H1 (cell line): ENCODE measurements at regions not wholly inside any gene's neighbourhood (a gene's known extent, or its start where the extent isn't known, plus 50 kb on each side); places are given as distances from the start of the nearest gene placed in this dataset.

ENCODE experiments used
- CTCF ChIA-PET: fragments of 300-600 bp; sonication (Branson Sonifier 250); formaldehyde crosslinking; loops from one replicate; lab custom pipeline; 2021; ENCODE audit not compliant: partially characterized antibody; lab: Charles Lee
- POLR2A ChIA-PET: fragments of 300-600 bp; sonication (Branson Sonifier 250); formaldehyde crosslinking; loops from one replicate; lab custom pipeline; 2021; ENCODE audit warnings: inconsistent platforms; ENCODE audit not compliant: partially characterized antibody; lab: Charles Lee
- DNase-seq, 2 experiments: peaks; one replicate each; pipeline versions ENCODE4 v3.0.0 to v3.0.0-alpha.2; 2010 to 2022; ENCODE audit warnings: low spot score in 2 of 2, low read depth in 1 of 2, mixed read lengths in 1 of 2
- FAIRE-seq: peaks from 2 replicates; lab custom pipeline; 2011; peaks lifted over from hg19 to GRCh38; lab: Jason Lieb, UNC
- H2AFZ ChIP-seq: 2 replicates; pipeline ENCODE4 v1.8.1; 2012; ENCODE audit warnings: low read length, inconsistent platforms
- H2AK5ac ChIP-seq: 2 replicates; pipeline ENCODE4 v1.6.1; 2013; ENCODE audit warnings: low read depth, low read length
- H2BK120ac ChIP-seq: replicated peaks from 2 replicates; pipeline ENCODE3; 2013; ENCODE audit warnings: low read depth, low read length, inconsistent platforms
- H2BK12ac ChIP-seq: 2 replicates; pipeline ENCODE4 v1.6.1; 2013; ENCODE audit warnings: low read depth, low read length
- H2BK15ac ChIP-seq: 2 replicates; pipeline ENCODE4 v1.6.1; 2013; ENCODE audit warnings: low read length
- H2BK20ac ChIP-seq: 2 replicates; pipeline ENCODE4 v1.6.1; 2013; ENCODE audit warnings: low read length
- H2BK5ac ChIP-seq: 2 replicates; pipeline ENCODE4 v1.6.1; 2013; ENCODE audit warnings: low read depth, low read length
- H3K14ac ChIP-seq: 2 replicates; pipeline ENCODE4 v1.6.1; 2013; ENCODE audit warnings: inconsistent platforms; ENCODE audit not compliant: insufficient read length
- H3K18ac ChIP-seq: 2 replicates; pipeline ENCODE4 v1.6.1; 2013; ENCODE audit warnings: low read length; ENCODE audit errors: extremely low read depth
- H3K23ac ChIP-seq: 2 replicates; pipeline ENCODE4 v1.6.1; 2013; ENCODE audit warnings: inconsistent platforms; ENCODE audit not compliant: insufficient read length
- H3K23me2 ChIP-seq: 2 replicates; pipeline ENCODE4 v1.6.1; 2013; ENCODE audit warnings: low read depth, low read length
- H3K27ac ChIP-seq: 2 replicates; pipeline ENCODE4 v1.6.1; 2011; ENCODE audit warnings: low read depth, low read length, inconsistent platforms
- H3K27me3 ChIP-seq, 4 experiments: replicated peaks in 1 of 4; 1 replicate in 1 of 4; 2 replicates in 3 of 4; pipeline versions ENCODE4 v1.6.1 to v1.8.1; 2011 to 2013; ENCODE audit warnings: low read length in 3 of 4, mild to moderate bottlenecking in 3 of 4, inconsistent platforms in 2 of 4, mixed read lengths in 2 of 4, moderate library complexity in 1 of 4; ENCODE audit not compliant: control insufficient read depth in 3 of 4, insufficient read depth in 3 of 4; ENCODE audit errors: extremely low read depth in 1 of 4
- H3K36me3 ChIP-seq, 4 experiments: 2 replicates each; pipeline versions ENCODE4 v1.6.1 to v1.8.1; 2011 to 2013; ENCODE audit warnings: mild to moderate bottlenecking in 4 of 4, low read length in 3 of 4, moderate library complexity in 2 of 4, control low read depth in 1 of 4, inconsistent platforms in 1 of 4; ENCODE audit not compliant: insufficient read depth in 4 of 4, control insufficient read depth in 2 of 4
- H3K4ac ChIP-seq: replicated peaks from 2 replicates; pipeline ENCODE3; 2013; ENCODE audit warnings: low read length, low read depth, mixed read lengths, inconsistent platforms; ENCODE audit not compliant: insufficient read length
- H3K4me1 ChIP-seq, 4 experiments: replicated peaks in 1 of 4; 1 replicate in 1 of 4; 2 replicates in 3 of 4; pipeline versions ENCODE4 v1.6.1 to v1.8.1; 2011 to 2013; ENCODE audit warnings: low read length in 3 of 4, inconsistent platforms in 2 of 4, mixed read lengths in 1 of 4; ENCODE audit not compliant: insufficient read depth in 4 of 4, control insufficient read depth in 3 of 4
- H3K4me2 ChIP-seq, 2 experiments: 2 replicates each; pipeline versions ENCODE4 v1.6.1 to v1.8.1; 2011 to 2013; ENCODE audit warnings: low read depth in 2 of 2, low read length in 2 of 2, control low read depth in 1 of 2, inconsistent platforms in 1 of 2, mild to moderate bottlenecking in 1 of 2; ENCODE audit not compliant: insufficient read depth in 1 of 2
- H3K4me3 ChIP-seq, 4 experiments: fragments of 200-600, 300-600 bp in 1 of 4; sonication (generic), shearing (Covaris generic), sonication (Bioruptor Twin) in 1 of 4; 2 replicates each; pipeline versions ENCODE4 v1.5.1 to v1.8.1; 2011 to 2016; ENCODE audit warnings: low read length in 4 of 4, low read depth in 3 of 4, control low read depth in 2 of 4, inconsistent platforms in 2 of 4, mild to moderate bottlenecking in 2 of 4, mixed read lengths in 1 of 4, moderate library complexity in 1 of 4; ENCODE audit not compliant: insufficient read depth in 2 of 4; ENCODE audit errors: extremely low read depth in 1 of 4
- H3K56ac ChIP-seq: replicated peaks from 2 replicates; pipeline ENCODE3; 2013; ENCODE audit warnings: low read depth, mild to moderate bottlenecking, mixed read lengths, low read length, inconsistent platforms; ENCODE audit not compliant: insufficient read length
- H3K79me1 ChIP-seq: 2 replicates; pipeline ENCODE4 v1.6.1; 2013; ENCODE audit warnings: low read depth, low read length, control low read depth
- H3K79me2 ChIP-seq, 2 experiments: 2 replicates each; pipeline versions ENCODE4 v1.6.1 to v1.8.1; 2012 to 2013; ENCODE audit warnings: low read length in 2 of 2, mild to moderate bottlenecking in 2 of 2, inconsistent platforms in 1 of 2; ENCODE audit not compliant: insufficient read depth in 2 of 2, control insufficient read depth in 1 of 2
- H3K9ac ChIP-seq, 4 experiments: replicated peaks in 1 of 4; 1 replicate in 1 of 4; 2 replicates in 3 of 4; pipeline versions ENCODE4 v1.6.1 to v1.8.1; 2011 to 2013; ENCODE audit warnings: low read depth in 3 of 4, low read length in 3 of 4, control low read depth in 2 of 4, mild to moderate bottlenecking in 2 of 4, moderate library complexity in 2 of 4, inconsistent platforms in 1 of 4; ENCODE audit errors: extremely low read depth in 1 of 4
- H3K9me3 ChIP-seq, 2 experiments: 2 replicates each; pipeline versions ENCODE4 v1.6.1 to v1.8.1; 2012 to 2013; ENCODE audit warnings: mild to moderate bottlenecking in 2 of 2, moderate library complexity in 2 of 2, control low read depth in 1 of 2, inconsistent platforms in 1 of 2, low read depth in 1 of 2, low read length in 1 of 2, mixed read lengths in 1 of 2; ENCODE audit not compliant: insufficient read depth in 2 of 2
- H4K20me1 ChIP-seq, 2 experiments: replicated peaks in 1 of 2; 2 replicates each; pipeline versions ENCODE3 to v1.8.1; 2011 to 2013; ENCODE audit warnings: inconsistent platforms in 2 of 2, low read length in 2 of 2, mild to moderate bottlenecking in 1 of 2; ENCODE audit not compliant: insufficient read depth in 2 of 2, control insufficient read depth in 1 of 2
- H4K5ac ChIP-seq: 2 replicates; pipeline ENCODE4 v1.6.1; 2013; ENCODE audit warnings: low read length, low read depth, mixed read lengths, inconsistent platforms; ENCODE audit not compliant: insufficient read length
- H4K8ac ChIP-seq: 2 replicates; pipeline ENCODE4 v1.8.0; 2013; ENCODE audit warnings: mild to moderate bottlenecking, moderate library complexity, low read length, inconsistent platforms; ENCODE audit not compliant: insufficient read depth; ENCODE audit errors: extremely low read depth
- H4K91ac ChIP-seq: replicated peaks from 2 replicates; pipeline ENCODE3; 2013; ENCODE audit warnings: low read length, mixed read lengths, inconsistent platforms; ENCODE audit not compliant: insufficient read length
- ATF3 ChIP-seq: IDR thresholded peaks from 2 replicates; pipeline ENCODE4 v1.6.1; 2011; ENCODE audit warnings: low read depth, mild to moderate bottlenecking, low read length; ENCODE audit not compliant: insufficient read depth
- CTBP2 ChIP-seq: IDR thresholded peaks from 2 replicates; pipeline ENCODE4 v1.7.0; 2011; ENCODE audit warnings: borderline replicate concordance, mild to moderate bottlenecking, moderate library complexity, mixed read lengths, low read length; ENCODE audit not compliant: insufficient read depth, insufficient read length
- KDM4A ChIP-seq: IDR thresholded peaks from one replicate; pipeline ENCODE4 v1.7.1; 2012; ENCODE audit warnings: low read depth, mild to moderate bottlenecking, moderate library complexity, low read length, inconsistent platforms; ENCODE audit not compliant: severe bottlenecking
- NRF1 ChIP-seq: IDR thresholded peaks from 2 replicates; pipeline ENCODE4 v1.6.1; 2011; ENCODE audit warnings: mild to moderate bottlenecking, low read depth, low read length, improper control_type of control experiment
- POU5F1 ChIP-seq: IDR thresholded peaks from 2 replicates; pipeline ENCODE4 v1.6.1; 2011; ENCODE audit warnings: low read depth, mild to moderate bottlenecking, low read length, moderate library complexity
- RFX5 ChIP-seq: IDR thresholded peaks from 2 replicates; pipeline ENCODE4 v1.6.1; 2011; ENCODE audit warnings: low read depth, low read length, improper control_type of control experiment, borderline replicate concordance
- SAP30 ChIP-seq: fragments of 300-600 bp; sonication (generic); IDR thresholded peaks from 2 replicates; pipeline ENCODE4 v1.7.1; 2012; ENCODE audit warnings: low read length, moderate library complexity, mild to moderate bottlenecking, inconsistent platforms; ENCODE audit not compliant: insufficient read depth, insufficient replicate concordance
- SP1 ChIP-seq: IDR thresholded peaks from 2 replicates; pipeline ENCODE4 v1.6.1; 2011; ENCODE audit warnings: low read depth, low read length
- SP4 ChIP-seq: IDR thresholded peaks from 2 replicates; pipeline ENCODE4 v1.6.1; 2012; ENCODE audit warnings: low read length, inconsistent platforms
- TAF7 ChIP-seq: optimal IDR thresholded peaks from 2 replicates; pipeline ENCODE3; 2011; ENCODE audit warnings: low read depth, mild to moderate bottlenecking, inconsistent platforms, low read length, moderate library complexity, borderline replicate concordance
- TCF12 ChIP-seq: IDR thresholded peaks from 2 replicates; pipeline ENCODE4 v1.6.1; 2011; ENCODE audit warnings: low read depth, mild to moderate bottlenecking, low read length
- ZNF274 ChIP-seq: IDR thresholded peaks from 2 replicates; pipeline ENCODE4 v1.7.0; 2012; ENCODE audit warnings: low read length, borderline replicate concordance; ENCODE audit errors: extremely low read depth
- WGBS, 2 experiments: shearing (Covaris generic) in 1 of 2; methylation state at CpG; one replicate each; pipeline versions ENCODE4 v1.1.6 to v1.1.7; 2013 to 2015; ENCODE audit warnings: low lambda C conversion rate in 2 of 2, mixed read lengths in 2 of 2, inconsistent platforms in 1 of 2, low coverage in 1 of 2, missing lambda C conversion rate in 1 of 2; ENCODE audit not compliant: insufficient replicate concordance in 2 of 2, insufficient coverage in 1 of 2, insufficient read length in 1 of 2; ENCODE audit errors: extremely low coverage in 1 of 2, missing lambda C conversion rate in 1 of 2; 5-methylcytosine and 5-hydroxymethylcytosine counted together

- Histone ChIP-seq H3K79me2 (no peaks in the 10 kb centered on the region), H2AFZ (no peak overlapping the region), H4K20me1 (no peaks in the 10 kb centered on the region), H3K36me3 (no peaks in the 10 kb centered on the region), H4K91ac (no peak overlapping the region), H3K4ac (no peak overlapping the region), H3K23ac (no peak overlapping the region), H3K14ac (no peak overlapping the region), H2AK5ac (no peak overlapping the region), H3K23me2 (no peaks in the 10 kb centered on the region; the same call in 1 of the 2 replicates), H3K56ac (no peak overlapping the region), H4K8ac (no peak overlapping the region), H2BK20ac (no peak overlapping the region), H3K4me2 (no peak overlapping the region), H3K18ac (no peak overlapping the region), H3K27me3 (no peaks in the 10 kb centered on the region), H3K9me3 (peaks cover 5 to 10% of the 10 kb centered on the region in 2 experiments; a peak in 3 of 4 replicates), H2BK15ac (no peak overlapping the region), H3K4me3 (no peak overlapping the region), H3K9ac (no peak overlapping the region), H3K79me1 (no peaks in the 10 kb centered on the region), H3K27ac (no peak overlapping the region), H2BK5ac (no peak overlapping the region), H2BK120ac (no peak overlapping the region), H3K4me1 (no peaks in the 10 kb centered on the region; a peak in 2 of 7 replicates), H4K5ac (no peak overlapping the region), H2BK12ac (no peak overlapping the region)
- ChIA-PET POLR2A (no interaction called here), CTCF (interaction anchor here (0.9 to 1.1 kb wide), 2 partner anchors 8 to 69 kb away, joined by 3 to 5 read pairs; no protein-coding TSS in a partner anchor)
- FAIRE-seq (no peak), DNase-seq (no peak)
- TF ChIP-seq ZNF274 (no peak), SAP30 (no peak), NRF1 (no peak), ATF3 (no peak), RFX5 (no peak), SP4 (no peak), SP1 (no peak), CTBP2 (no peak), TAF7 (no peak), KDM4A (no peak), TCF12 (no peak), POU5F1 (no peak)
- 95% methylated on average over 10 of the region's 10 CpGs; no CpG with 5 or more reads in 1 of the 2 experiments for WGBS, 2 experiments
Observed at GRCh38 chr6:1491591-1492319, 102.4 kb downstream of the FOXF2 start.
